ENCODE measurements at regions not wholly inside any gene's neighbourhood (a gene's known extent, or its start where the extent isn't known, plus 50 kb on each side); places are given as distances from the start of the nearest gene placed in this dataset.

DNA sequence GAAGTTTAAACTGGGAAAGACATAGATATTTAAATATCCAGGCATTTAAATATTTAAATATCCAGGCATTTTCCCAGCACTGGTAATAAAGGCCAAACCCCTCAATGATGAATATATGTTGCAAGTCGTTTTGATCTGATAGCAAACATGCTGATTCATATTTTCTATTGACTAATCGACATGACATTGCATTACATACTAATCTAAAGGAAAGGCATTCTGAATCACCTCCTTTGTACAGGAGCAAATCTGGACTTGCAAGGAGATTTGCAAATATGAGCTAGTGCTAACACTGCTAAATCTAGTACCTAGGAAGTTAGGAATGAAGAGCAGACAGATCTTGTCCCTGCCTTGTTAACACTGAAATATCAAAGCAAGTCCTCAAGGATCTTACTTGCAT, 207.3 kb downstream of the SLC7A11 start:
- Histone ChIP-seq H3K4me3 (ENCODE audit: low read length) (no peak overlapping the region), H3K27me3 (ENCODE audit: insufficient read depth, low read length) (no peaks in the 10 kb centered on the region), H3K36me3 (ENCODE audit: insufficient read depth, low read length) (no peaks in the 10 kb centered on the region), H3K4me1 (ENCODE audit: insufficient read depth, low read length) (no peaks in the 10 kb centered on the region), H3K9me3 (ENCODE audit: low read length) (no peaks in the 10 kb centered on the region), H2AFZ (ENCODE audit: low read depth, low read length) (no peak overlapping the region)

DNA sequence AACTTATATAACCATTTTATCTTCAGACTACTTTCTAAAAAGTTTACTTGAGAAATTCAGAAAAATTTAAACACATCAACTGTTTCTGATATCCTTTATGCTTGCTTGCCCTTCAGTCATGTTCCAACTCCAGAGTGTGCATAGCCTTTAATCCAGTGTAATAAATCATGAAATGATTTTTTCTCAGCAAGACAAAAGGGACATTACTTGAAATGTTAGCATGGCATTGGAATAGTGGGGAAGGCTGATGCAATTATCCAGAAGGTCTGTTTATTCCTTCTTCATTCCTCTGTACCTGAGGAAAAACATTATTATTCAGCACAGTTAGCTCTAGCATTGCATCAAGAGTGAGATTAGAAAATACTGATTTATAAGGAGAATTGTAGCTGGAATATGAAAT, 209.9 kb downstream of the SLC7A11 start:
- Histone ChIP-seq H3K9me3 (ENCODE audit: low read length) (no peaks in the 10 kb centered on the region), H3K27me3 (ENCODE audit: insufficient read depth, low read length) (no peaks in the 10 kb centered on the region), H3K4me3 (ENCODE audit: low read length) (no peak overlapping the region), H3K4me1 (ENCODE audit: insufficient read depth, low read length) (no peaks in the 10 kb centered on the region), H2AFZ (ENCODE audit: low read depth, low read length) (no peak overlapping the region), H3K36me3 (ENCODE audit: insufficient read depth, low read length) (no peaks in the 10 kb centered on the region)

DNA sequence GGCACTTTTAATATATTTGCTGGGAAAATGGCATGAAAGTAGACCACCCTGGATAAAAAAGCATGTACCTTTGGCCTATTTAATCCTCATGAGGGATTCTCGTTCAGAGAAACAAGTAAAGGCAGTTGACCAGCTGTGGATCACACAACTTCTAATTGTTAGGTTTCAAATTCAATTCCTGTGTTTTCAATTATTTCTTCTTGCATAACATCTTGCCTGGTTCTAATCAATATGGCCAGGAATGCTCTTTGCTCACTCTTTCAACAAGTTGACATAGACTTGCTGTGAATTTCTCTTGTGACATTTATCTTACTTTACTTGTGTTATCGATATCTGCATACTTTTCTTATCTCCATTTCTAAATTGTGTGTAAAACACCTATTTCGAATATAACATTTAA, 211.8 kb downstream of the SLC7A11 start:
- Histone ChIP-seq H3K36me3 (ENCODE audit: insufficient read depth, low read length) (no peaks in the 10 kb centered on the region), H3K4me3 (ENCODE audit: low read length) (no peak overlapping the region), H2AFZ (ENCODE audit: low read depth, low read length) (no peak overlapping the region), H3K4me1 (ENCODE audit: insufficient read depth, low read length) (no peaks in the 10 kb centered on the region), H3K27me3 (ENCODE audit: insufficient read depth, low read length) (no peaks in the 10 kb centered on the region), H3K9me3 (ENCODE audit: low read length) (no peaks in the 10 kb centered on the region)

DNA sequence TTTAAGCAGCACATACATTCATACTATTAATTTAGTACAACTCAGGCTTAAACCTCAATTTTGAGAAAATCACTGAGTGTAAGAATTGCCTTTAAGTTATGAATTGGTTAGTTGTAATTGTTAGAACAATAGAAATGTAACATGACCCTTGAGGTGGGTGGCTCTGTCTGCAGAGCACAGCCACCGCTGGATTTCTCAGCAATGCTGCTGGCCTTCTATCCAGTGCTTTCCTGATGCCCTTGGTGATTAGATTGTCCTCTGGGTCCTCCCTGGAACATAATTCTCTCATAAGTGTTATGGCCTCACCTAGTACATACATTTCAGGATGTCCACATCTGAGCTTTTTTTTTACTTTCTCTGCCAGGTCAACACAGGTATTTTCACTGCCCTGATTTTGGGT, 213.2 kb downstream of the SLC7A11 start:
- H3K9me3 ChIP-seq (ENCODE audit: low read length), result no peaks in the 10 kb centered on the region
- H3K36me3 ChIP-seq (ENCODE audit: insufficient read depth, low read length), result no peaks in the 10 kb centered on the region

DNA sequence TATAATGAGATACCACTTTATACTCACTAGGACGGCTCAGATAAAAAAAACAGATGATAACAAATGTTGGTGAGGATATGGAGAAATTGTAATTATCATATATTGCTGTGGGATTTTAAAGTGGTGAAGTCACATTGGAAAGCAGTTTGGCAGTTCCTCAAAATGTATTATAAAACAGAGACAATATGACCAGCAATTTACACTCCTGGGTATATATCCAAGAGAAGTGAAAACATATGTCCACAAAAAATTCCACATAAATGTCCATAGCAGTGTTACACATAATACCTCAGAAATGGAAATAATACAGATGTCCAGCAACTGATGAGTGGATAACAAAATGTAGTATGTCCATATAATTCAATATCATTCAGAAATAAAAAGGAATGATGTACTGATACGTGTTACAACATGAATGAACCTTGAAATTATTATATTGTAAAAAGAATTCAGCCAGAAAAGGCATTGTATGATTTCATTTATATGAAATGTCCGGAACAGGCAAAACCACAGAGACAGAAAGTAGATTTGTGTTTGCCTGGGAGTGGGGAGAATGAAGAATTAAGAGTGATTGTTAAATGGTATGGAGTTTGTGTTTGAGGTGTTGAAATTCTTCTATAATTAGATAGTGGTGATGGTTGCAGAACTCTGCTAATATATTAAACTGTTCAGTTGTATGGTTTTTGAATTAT, 220.9 kb downstream of the SLC7A11 start:
- no peaks in the 10 kb centered on the region for H3K4me1 ChIP-seq (ENCODE audit: insufficient read depth, low read length)
- H2AFZ ChIP-seq (ENCODE audit: low read depth, low read length), result no peak overlapping the region
- H3K4me3 ChIP-seq (ENCODE audit: low read length), result no peak overlapping the region
- no peaks in the 10 kb centered on the region for H3K36me3 ChIP-seq (ENCODE audit: insufficient read depth, low read length)
- no peaks in the 10 kb centered on the region for H3K27me3 ChIP-seq (ENCODE audit: insufficient read depth, low read length)
- H3K9me3 ChIP-seq (ENCODE audit: low read length), result peaks cover 6% of the 10 kb centered on the region

More for the DNA sequence above, 213.2 kb downstream of the SLC7A11 start:
- Histone ChIP-seq H3K27me3 (ENCODE audit: insufficient read depth, low read length) (no peaks in the 10 kb centered on the region), H3K4me1 (ENCODE audit: insufficient read depth, low read length) (no peaks in the 10 kb centered on the region), H3K4me3 (ENCODE audit: low read length) (no peak overlapping the region), H2AFZ (ENCODE audit: low read depth, low read length) (no peak overlapping the region)

DNA sequence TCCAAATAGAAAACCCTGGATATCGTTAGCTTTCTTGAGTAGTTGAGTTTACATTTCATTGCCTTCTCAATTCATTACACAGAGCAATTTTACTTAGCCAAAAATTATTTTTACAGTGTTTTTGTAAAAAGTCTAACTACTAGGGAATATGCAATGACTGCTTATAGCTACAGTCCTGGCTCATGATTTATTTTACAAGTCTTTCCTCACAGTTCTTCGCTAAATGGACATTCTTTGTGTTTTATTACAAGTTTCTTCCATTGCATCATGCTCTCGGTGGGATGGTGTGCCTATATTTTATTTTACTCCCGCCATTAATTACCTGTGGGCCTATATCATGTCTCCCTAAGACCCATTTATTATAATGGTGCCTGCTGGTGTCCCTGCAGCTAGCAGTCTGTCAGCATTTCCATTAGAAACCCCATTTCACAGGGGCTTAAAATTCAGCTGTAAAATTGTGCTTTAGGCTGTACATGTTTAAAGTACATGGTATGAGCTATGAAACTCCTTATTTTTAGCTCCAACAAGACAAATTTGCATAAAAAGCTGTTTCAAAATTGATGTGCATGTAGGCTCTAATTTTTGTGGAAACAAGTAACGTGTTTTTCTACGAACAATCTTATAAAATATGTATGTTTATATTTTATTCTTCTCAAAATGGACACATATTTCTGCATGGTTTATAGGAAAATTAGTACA, 227.4 kb downstream of the SLC7A11 start:
- Histone ChIP-seq H3K4me3 (ENCODE audit: low read length) (no peak overlapping the region), H3K27me3 (ENCODE audit: insufficient read depth, low read length) (no peaks in the 10 kb centered on the region), H3K4me1 (ENCODE audit: insufficient read depth, low read length) (no peaks in the 10 kb centered on the region), H3K9me3 (ENCODE audit: low read length) (peaks cover 6% of the 10 kb centered on the region), H3K36me3 (ENCODE audit: insufficient read depth, low read length) (no peaks in the 10 kb centered on the region), H2AFZ (ENCODE audit: low read depth, low read length) (no peak overlapping the region)

DNA sequence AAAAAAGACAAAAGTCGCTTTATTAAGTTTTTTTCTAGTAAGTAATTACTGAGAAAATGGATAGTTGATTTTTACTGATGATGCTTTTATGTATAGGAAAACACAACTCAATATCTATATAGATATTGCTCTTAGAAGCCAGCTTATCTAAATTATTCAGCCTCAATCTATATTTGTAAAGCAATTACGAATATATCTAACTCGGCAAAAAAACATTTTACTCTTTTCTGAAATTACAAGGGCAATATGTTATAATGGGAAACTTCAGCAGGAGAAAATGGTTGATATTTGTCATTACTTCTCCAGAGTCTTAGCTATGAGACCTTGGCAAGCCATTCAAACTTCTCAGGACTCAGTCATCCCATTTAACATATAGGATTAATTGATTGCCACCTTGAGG, 228.5 kb downstream of the SLC7A11 start:
- Histone ChIP-seq H3K4me3 (ENCODE audit: low read length) (no peak overlapping the region), H3K27me3 (ENCODE audit: insufficient read depth, low read length) (no peaks in the 10 kb centered on the region), H3K9me3 (ENCODE audit: low read length) (peaks cover 2% of the 10 kb centered on the region), H2AFZ (ENCODE audit: low read depth, low read length) (no peak overlapping the region), H3K4me1 (ENCODE audit: insufficient read depth, low read length) (no peaks in the 10 kb centered on the region), H3K36me3 (ENCODE audit: insufficient read depth, low read length) (no peaks in the 10 kb centered on the region)

DNA sequence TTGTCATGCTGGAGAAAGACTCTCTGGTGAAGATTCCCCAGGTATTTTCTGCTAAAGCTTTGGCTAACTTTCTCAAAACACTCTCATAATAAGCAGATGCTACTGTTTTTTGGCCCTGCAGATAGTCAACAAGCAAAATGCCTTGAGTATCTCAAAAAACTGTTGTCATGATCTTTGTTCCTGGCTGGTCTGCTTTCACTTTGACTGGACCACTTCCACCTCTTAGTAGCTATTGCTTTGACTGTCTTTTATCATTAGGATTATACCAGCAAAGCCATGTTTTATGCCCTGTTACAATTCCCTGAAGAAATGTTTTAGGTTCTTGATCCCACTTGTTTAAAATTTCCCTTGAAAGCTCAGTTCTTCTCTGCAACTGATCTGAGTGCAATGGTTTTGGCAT, 231.5 kb downstream of the SLC7A11 start:
- H3K4me1 ChIP-seq (ENCODE audit: insufficient read depth, low read length), result no peaks in the 10 kb centered on the region
- H2AFZ ChIP-seq (ENCODE audit: low read depth, low read length), result no peak overlapping the region

DNA sequence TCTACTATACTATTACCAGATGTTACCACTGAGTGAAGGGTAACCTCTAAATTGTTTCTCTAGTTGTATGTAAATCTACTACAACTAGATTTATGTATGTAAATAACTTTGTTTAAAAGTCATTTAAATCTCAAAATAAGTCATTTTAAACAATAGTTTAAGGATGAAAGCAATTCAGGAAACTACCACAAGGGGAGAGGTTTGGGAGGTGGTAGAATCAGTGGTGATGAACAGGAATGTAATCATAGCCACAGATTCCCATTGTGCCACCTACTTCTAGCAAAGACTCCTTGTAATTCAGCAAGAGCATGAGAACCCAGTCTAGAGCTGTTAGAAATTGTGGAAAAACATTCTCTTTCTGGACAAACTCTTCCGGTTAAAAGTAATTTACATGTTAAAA, 234.6 kb downstream of the SLC7A11 start:
- no peaks in the 10 kb centered on the region for H3K36me3 ChIP-seq (ENCODE audit: insufficient read depth, low read length)
- no peak overlapping the region for H2AFZ ChIP-seq (ENCODE audit: low read depth, low read length)
- H3K4me3 ChIP-seq (ENCODE audit: low read length), result no peak overlapping the region
- H3K9me3 ChIP-seq (ENCODE audit: low read length), result no peaks in the 10 kb centered on the region
- H3K4me1 ChIP-seq (ENCODE audit: insufficient read depth, low read length), result no peaks in the 10 kb centered on the region
- no peaks in the 10 kb centered on the region for H3K27me3 ChIP-seq (ENCODE audit: insufficient read depth, low read length)

More for the DNA sequence above, 231.5 kb downstream of the SLC7A11 start:
- H3K4me3 ChIP-seq (ENCODE audit: low read length), result no peak overlapping the region
- H3K27me3 ChIP-seq (ENCODE audit: insufficient read depth, low read length), result no peaks in the 10 kb centered on the region
- no peaks in the 10 kb centered on the region for H3K36me3 ChIP-seq (ENCODE audit: insufficient read depth, low read length)
- no peaks in the 10 kb centered on the region for H3K9me3 ChIP-seq (ENCODE audit: low read length)

DNA sequence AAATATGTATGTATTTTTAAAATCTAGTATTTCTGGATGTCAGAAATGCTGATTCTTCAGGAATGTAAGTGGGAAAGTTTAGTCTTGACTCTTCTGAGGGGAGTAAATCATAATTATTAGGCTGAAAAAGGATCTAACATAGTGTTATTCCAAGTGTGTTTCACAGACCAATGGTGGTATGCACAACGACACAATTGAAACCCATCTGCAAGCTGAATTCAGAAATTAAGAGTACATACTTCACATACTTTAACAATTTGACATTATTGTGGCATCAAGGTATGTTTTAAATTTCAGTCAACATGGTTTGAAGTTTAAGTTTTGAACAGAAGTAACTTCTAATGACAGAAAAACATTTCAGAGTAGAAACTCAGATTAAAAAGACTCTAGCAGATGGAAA, 236.7 kb downstream of the SLC7A11 start:
- H3K36me3 ChIP-seq (ENCODE audit: insufficient read depth, low read length), result no peaks in the 10 kb centered on the region
- H3K9me3 ChIP-seq (ENCODE audit: low read length), result no peaks in the 10 kb centered on the region
- no peaks in the 10 kb centered on the region for H3K4me1 ChIP-seq (ENCODE audit: insufficient read depth, low read length)
- H3K27me3 ChIP-seq (ENCODE audit: insufficient read depth, low read length), result no peaks in the 10 kb centered on the region
- no peak overlapping the region for H2AFZ ChIP-seq (ENCODE audit: low read depth, low read length)
- H3K4me3 ChIP-seq (ENCODE audit: low read length), result no peak overlapping the region

DNA sequence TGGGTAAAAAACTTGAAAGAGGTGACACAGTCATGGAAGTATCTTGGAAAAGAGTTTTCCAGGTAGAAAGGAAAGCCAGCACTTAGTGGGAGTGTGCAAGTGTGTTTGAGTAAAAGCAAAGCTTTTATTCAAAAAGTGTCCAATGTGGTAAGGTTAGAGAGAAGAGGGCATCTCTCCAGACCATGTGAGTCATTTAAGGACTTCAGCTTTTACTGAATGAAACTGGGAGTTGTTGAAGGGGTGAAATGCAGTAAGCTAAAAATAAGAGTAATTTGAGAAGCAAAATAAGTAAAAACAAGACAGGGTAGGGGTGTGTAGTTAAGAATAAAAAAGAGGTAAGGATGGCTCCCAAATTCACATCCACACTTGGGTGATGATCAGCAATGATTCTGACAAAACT, 238.9 kb downstream of the SLC7A11 start:
- Histone ChIP-seq H3K4me1 (ENCODE audit: insufficient read depth, low read length) (no peaks in the 10 kb centered on the region), H3K27me3 (ENCODE audit: insufficient read depth, low read length) (no peaks in the 10 kb centered on the region), H2AFZ (ENCODE audit: low read depth, low read length) (no peak overlapping the region), H3K9me3 (ENCODE audit: low read length) (no peaks in the 10 kb centered on the region), H3K4me3 (ENCODE audit: low read length) (no peak overlapping the region), H3K36me3 (ENCODE audit: insufficient read depth, low read length) (no peaks in the 10 kb centered on the region)

DNA sequence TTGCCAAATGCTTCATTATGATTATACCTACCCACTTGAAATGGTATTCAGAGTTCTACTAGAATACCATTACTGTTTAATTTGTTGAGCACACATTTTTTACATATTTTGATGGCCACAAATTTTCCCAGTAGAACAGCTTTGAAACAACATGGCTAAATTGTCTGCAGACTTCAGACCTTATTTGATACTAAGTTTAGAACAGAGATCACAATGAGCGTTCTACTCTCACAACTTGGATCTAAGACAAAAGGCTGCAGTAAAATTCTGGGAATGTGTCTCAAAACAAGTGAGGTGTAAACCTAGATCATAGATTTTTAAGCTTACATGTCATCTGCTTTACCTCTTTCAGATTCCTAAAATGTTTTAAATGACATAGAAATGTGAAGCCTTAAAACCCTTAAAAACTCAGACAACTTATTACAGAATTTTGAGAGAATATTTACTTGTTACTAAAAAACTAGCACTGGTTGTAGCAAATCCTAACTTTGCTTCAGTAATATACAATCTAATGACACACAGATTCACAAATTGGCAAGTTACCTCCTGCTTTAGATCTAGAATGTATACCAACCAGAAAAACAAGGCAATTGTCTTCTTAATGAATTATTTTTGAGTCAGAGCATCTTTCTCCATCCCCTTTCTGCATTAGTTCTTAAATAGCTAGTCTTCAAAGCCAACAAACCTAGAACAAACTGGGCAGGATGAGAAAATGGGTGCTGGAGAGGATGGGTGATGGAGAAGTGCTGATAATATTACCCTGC, 243.3 kb downstream of the SLC7A11 start:
- Histone ChIP-seq H3K9me3 (ENCODE audit: low read length) (no peaks in the 10 kb centered on the region), H2AFZ (ENCODE audit: low read depth, low read length) (peak overlapping the region; percentile 19), H3K4me1 (ENCODE audit: insufficient read depth, low read length) (no peaks in the 10 kb centered on the region), H3K27me3 (ENCODE audit: insufficient read depth, low read length) (no peaks in the 10 kb centered on the region), H3K4me3 (ENCODE audit: low read length) (no peak overlapping the region), H3K36me3 (ENCODE audit: insufficient read depth, low read length) (no peaks in the 10 kb centered on the region)

DNA sequence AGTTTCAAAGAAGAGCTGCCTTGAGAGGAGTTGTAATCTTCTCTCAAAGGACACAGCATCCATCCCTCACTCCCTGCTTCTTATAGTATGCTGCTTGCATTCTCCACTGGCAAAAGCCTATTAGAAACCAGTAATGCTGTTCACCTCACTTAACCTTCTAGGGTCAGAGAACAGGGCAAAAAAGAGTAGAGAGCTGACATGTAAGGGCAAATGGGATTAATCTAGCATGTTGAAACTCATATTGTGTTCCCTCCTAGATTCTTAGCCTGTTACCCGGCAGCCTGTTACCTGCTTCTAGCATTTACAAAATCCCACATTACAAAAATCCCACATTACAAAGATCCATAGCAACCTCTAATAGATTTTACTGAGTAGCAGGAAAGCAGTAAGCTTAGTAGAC, 244.7 kb downstream of the SLC7A11 start:
- Histone ChIP-seq H3K9me3 (ENCODE audit: low read length) (no peaks in the 10 kb centered on the region), H3K36me3 (ENCODE audit: insufficient read depth, low read length) (no peaks in the 10 kb centered on the region), H2AFZ (ENCODE audit: low read depth, low read length) (no peak overlapping the region), H3K4me1 (ENCODE audit: insufficient read depth, low read length) (no peaks in the 10 kb centered on the region), H3K4me3 (ENCODE audit: low read length) (no peak overlapping the region), H3K27me3 (ENCODE audit: insufficient read depth, low read length) (no peaks in the 10 kb centered on the region)

Measured in neuron (in vitro differentiated cells).